Activated gamma-delta T cell treated with anti-CD3 and anti-CD28 coated beads, Interleukin-2, amount 50 U/mL, for 16 hours (primary cell): ENCODE measurements at regions not wholly inside any gene's neighbourhood (a gene's known extent, or its start where the extent isn't known, plus 50 kb on each side); places are given as distances from the start of the nearest gene placed in this dataset.
A peak's percentile ranks its signal among the peaks of the same experiment; 100 is the strongest.

Experiments
- DNase-seq: peaks from one replicate; pipeline ENCODE4 v3.0.0-alpha.2; 2020; ENCODE audit warnings: low read depth

GRCh38 chr15:68871507-68871906 lies 50.8 kb upstream of the ANP32A start:
- no peak for DNase-seq

GRCh38 chr15:68874788-68875187 lies 54.1 kb upstream of the ANP32A start:
- DNase-seq = no peak

GRCh38 chr15:68875377-68876116 lies 54.8 kb upstream of the SPESP1 start:
- peak; percentile 91 for DNase-seq

GRCh38 chr15:68877626-68878025 lies 52.7 kb upstream of the SPESP1 start:
- DNase-seq = no peak

- no peak for DNase-seq
Measured at GRCh38 chr15:68880382-68880781, 49.9 kb upstream of the SPESP1 start.
